T-helper 22 cell (primary cell): ENCODE measurements at regions not wholly inside any gene's neighbourhood (a gene's known extent, or its start where the extent isn't known, plus 50 kb on each side); places are given as distances from the start of the nearest gene placed in this dataset.
"Not testable (repeated sequence)": the region's sequence is repeated elsewhere in the genome, so short reads cannot be mapped to it uniquely, and the experiment has no call there.

Experiments
- DNase-seq: peaks from one replicate; pipeline ENCODE4 v3.0.0-alpha.2; 2020; ENCODE audit warnings: low read depth

- no peak for DNase-seq
Measured at GRCh38 chr12:25384038-25384892, 133.5 kb upstream of the KRAS start.

DNA sequence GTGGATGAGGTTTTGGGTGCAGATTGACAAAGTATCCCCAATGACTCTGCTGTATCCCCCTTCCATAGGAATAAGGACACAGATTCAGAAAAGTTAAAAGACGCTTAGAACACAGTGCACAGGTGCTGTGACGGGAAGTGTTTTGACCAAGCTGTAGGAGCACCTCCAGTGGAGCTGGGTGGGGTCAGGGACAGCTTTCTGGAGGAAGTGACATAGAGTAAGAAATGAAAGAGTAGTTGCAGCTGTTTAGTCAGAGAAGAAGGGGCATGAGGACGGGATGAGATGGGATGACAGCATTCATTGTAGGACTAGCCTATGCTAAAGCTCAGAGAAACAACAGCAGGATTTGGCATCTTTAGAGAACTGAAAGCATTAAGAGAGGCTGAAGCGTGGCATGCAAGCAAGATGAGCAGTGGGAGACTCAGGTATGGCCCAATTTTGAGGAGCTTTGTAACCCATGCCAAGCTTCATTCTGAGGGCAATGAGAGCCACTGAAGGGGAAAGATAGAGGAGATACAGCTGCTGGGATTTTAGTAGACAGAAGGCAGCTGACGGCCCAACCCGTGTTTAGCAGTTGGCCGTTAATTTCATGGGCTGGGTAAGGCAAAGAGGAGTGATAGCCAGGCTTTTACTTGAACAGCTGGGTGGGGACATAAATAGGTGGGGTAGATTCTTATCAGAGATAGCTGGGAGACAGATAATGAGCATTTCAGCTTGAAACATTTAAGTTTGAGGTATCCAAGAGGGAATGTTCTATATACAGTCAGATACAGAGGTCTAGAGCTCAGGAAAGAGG is 131.8 kb upstream of the KRAS start:
- no peak for DNase-seq

DNA sequence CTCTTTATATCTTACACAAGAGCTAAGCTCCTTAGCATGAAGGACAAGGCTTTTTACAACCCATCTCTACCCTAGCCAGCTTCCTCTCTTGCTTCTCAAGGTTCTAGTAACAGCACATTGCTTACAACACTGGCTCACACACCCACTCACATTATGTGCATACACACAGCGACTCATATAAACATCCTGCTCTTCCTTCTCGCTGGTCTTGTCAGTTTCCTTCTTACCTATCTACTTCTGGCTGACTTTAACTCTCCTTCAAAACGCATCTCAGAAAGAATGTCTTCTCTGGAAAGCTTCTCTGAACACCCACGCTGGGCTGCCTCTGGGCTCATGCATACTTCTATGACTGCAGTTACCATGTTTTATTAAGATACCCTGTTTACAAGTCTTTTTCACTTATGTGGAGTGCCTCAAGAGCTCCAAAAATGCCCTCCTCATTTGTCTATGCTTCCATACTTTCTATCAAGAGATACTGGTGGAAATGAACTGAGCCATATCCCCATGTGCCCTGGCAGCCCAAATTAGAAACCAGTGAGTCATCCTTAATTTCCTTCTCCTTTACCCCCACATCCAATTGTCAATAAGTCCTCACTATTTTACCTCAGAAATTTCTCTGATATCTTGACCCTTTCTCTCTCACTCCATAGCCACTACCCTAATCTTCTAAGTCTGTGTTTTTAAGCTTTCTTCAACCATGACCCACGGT is 126.9 kb upstream of the KRAS start:
- DNase-seq = no peak

DNA sequence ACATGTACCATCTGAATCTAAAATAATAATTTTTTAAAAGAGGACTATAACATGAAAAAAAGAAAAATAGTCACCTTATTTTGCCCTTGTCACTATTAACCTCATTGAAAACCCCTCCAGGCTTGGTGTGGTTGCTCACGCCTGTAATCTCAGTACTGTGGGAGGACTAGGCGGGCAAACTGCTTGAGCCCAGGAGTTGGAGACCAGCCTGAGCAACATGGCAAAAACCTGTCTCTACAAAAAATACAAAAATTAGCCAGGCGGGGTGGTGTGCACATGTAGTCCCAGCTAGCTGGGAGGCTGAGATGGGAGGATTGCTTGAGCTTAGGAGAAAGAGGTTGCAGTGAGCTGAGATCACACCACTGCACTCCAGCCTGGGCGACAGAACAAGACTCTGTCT is 126.3 kb upstream of the KRAS start:
- no peak for DNase-seq

DNA sequence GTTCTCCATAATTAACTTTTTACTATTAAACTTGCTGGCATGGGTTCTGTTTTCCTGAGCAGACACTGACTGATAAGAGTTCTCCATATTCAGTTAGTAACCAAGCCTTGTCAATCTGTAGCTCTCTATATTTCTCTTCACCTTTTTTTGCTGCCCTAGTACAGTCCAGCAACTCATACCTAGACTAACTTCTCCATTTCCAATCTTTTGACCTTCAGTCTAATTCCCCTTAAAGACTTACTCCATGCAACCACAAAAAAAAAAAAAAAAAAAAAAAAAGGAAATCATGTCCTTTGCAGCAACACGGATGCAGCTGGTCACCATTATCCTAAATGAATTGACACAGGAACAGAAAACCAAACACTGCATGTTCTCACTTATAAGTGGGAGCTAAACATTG is 125.7 kb upstream of the KRAS start:
- DNase-seq = no peak

GRCh38 chr12:25372969-25373817 is 122.5 kb upstream of the KRAS start:
- no peak for DNase-seq

DNA sequence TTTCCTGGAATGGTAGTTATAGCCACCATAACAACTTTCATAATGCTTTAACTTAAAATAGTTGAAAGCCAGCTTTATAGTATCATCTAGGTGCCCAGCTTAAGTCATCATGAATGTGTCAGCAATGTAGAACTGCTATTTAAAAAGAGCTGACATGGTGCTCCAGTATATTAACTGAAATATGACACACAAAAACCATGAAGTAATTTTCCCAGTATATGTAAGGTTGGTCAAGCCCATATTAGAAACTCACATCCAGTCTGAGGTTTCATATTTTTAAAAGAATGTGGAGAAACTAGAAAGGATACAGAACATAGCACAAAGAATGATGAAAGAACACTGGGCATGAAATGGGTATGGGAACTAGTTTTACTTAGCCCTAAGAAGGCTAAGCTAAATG is 121.3 kb upstream of the KRAS start:
- no peak for DNase-seq

- DNase-seq = no peak
Measured at GRCh38 chr12:25368557-25368956, 117.8 kb upstream of the KRAS start.

- DNase-seq = no peak
Measured at GRCh38 chr12:25366122-25366521, 115.4 kb upstream of the KRAS start.

- no peak for DNase-seq
Measured at GRCh38 chr12:25365340-25365730, 114.6 kb upstream of the KRAS start.

DNA sequence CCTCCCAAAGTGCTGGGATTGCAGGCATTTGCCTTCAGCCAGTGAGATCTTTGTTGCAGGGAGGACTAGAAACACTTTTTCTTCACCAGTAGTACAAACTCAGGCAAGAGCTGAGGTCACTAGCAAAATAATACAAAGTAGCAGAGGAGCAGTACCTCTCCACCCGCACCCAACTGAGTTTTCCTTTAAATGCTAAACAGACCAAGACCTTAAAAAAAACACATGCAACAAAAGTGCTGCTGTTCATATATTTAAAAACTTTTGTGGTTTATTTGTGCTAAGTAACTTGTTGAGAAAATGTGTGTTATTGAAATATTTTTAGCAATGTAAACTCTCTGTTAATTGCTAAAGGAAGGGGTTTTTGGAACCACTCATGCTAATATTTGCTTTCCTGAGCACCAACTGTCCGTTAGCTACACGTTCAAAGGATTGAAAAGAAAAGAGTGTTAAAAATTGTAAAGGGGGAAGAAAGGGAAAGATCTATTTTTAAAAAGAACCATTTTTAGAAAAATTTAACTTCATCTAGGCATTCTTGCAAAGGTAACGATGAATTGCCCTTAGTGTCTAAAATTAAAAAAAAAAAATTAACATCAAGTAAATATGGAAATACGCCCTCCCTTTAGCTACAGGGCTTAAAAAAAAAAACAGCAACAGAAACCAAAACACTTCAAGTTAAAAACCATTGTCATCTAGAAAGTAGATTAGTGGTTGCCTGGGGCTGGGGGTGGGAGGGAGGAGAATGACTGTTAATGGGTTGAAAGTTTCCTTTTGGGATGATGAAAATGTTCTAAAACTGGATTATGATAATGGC is 114.0 kb upstream of the KRAS start:
- no peak for DNase-seq

- no peak for DNase-seq
Measured at GRCh38 chr12:25362646-25363045, 111.9 kb upstream of the KRAS start.

DNA sequence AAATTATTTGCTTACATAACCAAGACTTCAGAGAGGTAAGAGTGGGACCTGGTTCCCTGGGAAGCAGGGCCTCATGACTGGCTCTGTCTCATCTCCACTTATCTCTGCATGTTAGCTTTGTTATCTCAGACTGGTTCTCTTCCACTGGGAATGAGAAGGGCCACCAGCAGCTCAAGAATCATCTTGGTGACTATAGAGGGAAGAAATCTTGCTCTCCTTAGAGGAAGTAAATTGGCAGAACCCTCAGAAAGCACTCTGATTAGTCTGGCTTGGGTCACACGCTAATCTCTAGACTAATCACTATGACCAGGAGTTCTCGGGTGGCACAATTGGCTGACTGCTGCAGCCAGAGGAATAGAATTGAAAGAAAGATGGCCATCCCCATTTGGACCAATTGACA is 110.8 kb upstream of the KRAS start:
- DNase-seq = no peak

GRCh38 chr12:25357595-25357994 is 106.9 kb upstream of the KRAS start:
- no peak for DNase-seq

DNA sequence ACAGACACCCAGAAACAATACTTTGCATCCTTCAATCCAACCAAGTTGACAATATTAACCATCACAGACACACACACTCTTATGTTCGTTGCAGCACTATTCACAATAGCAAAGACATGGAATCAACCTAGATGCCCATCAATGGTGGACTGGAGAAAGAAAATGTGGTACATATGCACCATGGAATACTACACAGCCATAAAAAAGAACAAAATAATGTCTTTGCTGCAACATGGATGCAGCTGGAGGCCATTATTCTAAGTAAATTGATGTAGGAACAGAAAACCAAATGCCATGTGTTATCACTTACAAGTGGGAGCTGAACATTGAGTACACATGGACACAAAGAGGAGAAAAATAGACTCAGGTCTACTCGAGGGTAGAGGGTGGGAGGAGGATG is 102.2 kb upstream of the KRAS start:
- not testable (repeated sequence) for DNase-seq

GRCh38 chr12:25352083-25352918 is 101.6 kb upstream of the KRAS start:
- DNase-seq = no peak

- no peak for DNase-seq
Measured at GRCh38 chr12:25348593-25348895, 97.8 kb upstream of the KRAS start.

- DNase-seq = no peak
Measured at GRCh38 chr12:25347716-25348592, 97.2 kb upstream of the KRAS start.

GRCh38 chr12:25341877-25342276 is 91.1 kb upstream of the KRAS start:
- DNase-seq = not testable (repeated sequence)
